NCI-H1436 (cell line): ENCODE measurements at regions not wholly inside any gene's neighbourhood (a gene's known extent, or its start where the extent isn't known, plus 50 kb on each side); places are given as distances from the start of the nearest gene placed in this dataset.
"Not testable (repeated sequence)": the region's sequence is repeated elsewhere in the genome, so short reads cannot be mapped to it uniquely, and the experiment has no call there.

Experiments used
- DNase-seq: peaks from one replicate; lab custom pipeline; 2025; lab: John Stamatoyannopoulos, UW

DNA sequence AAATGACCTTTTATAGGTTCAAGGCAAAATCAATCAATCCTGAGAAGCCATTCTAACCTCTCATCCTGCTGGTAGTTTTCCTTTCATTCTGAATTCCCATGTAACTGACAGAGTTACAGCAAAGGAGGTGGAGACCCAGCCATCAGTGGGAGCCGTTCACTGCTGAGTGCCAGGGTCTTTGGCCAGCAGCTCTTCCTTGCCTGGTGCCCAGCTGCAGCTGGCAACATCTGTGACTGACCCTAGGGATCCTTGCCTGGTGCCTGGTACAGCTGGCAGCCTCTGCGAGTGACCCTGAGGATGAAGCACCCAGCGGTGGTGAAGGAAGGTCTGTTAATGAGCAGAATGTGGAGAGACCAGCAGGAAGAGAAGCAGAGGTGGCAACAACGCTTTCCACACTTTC lies 314.6 kb downstream of the THBS2 start:
- no peak for DNase-seq

DNA sequence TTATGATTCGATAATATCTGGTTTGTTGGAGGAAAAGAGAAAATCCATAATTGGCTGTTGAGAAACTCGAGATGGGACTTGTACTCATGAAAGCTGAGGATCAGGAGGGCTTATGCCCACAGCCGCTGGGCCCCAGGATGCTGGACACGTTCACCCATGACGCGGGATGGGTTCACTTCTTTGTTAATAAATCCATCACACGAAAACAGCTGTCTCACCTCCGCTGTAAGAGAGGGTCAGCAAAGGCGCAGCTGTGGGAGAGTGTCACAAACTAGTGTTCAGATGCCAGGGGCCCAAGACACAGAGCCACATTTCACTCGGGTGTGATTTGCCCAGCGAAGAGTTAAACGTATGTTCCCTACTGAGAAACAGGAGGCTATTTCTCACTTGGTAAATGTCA lies 315.1 kb downstream of the THBS2 start:
- DNase-seq, result no peak

- no peak for DNase-seq
These were observed 316.6 kb downstream of the THBS2 start for GRCh38 chr6:168937054-168937453.

DNA sequence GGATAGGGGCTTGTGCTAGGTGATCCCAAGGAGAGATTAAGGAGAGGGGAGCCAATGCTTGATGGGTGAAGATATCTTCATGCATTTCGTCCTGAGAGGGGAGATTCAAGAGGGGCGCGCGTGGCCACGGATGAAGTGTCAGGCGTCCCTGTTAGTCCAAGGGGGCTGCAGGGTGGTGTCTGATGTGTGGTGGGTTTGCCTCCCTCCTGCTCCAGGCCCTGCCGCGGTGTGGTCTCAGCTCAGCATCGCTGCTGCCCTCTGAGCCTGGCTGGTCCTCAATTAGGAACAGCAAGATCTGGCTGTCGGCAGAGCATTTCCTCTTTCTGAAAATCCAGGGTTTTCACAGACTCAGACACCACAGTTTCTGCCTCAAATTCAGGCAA lies 318.0 kb downstream of the THBS2 start:
- no peak for DNase-seq

- DNase-seq, result no peak
These were observed 318.7 kb downstream of the THBS2 start for GRCh38 chr6:168934660-168935627.

GRCh38 chr6:168932171-168932570 lies 321.5 kb downstream of the THBS2 start:
- DNase-seq, result not testable (repeated sequence)

GRCh38 chr6:168931072-168931471 lies 322.6 kb downstream of the THBS2 start:
- not testable (repeated sequence) for DNase-seq

GRCh38 chr6:168929871-168930450 lies 323.7 kb downstream of the THBS2 start:
- no peak for DNase-seq

DNA sequence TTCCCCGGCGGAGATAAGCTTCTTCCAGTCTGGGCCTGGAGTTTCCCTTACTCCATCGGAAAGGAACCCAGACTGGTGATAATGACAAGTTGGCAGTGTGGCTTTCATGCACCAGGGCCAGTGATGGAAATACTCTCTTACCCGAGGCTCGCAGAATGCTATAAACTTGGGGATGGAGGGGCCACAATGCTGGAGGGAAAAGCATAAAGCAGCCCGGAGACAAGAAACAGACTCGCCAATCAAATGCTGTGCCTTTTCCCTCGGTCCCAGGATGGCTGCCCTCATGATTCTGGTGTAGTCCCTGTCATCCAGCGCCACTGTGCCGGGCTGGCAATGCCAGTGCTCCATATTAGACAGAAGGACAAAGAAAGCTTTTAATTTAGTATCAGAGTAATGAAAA lies 325.6 kb downstream of the THBS2 start:
- no peak for DNase-seq

DNA sequence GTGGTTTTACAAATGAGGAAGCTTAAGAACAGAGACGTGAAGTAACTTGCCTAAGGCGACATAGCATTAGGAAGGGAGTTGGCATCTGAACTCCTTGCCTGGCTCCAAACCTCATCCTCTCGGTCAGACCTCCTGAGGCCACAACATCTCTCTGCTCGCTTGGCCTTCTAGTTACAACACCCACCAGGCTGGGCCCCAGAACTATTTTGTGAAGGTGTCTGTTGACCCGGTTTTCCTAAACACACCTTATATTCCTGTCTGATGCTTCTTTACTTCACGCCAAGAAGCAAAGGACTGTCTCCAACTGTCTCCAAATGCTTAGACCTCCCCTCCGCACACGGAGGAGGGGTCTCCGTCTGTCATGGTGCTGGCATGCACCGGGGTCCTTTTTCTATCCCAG lies 326.6 kb downstream of the THBS2 start:
- DNase-seq, result no peak

GRCh38 chr6:168926306-168926705 lies 327.3 kb downstream of the THBS2 start:
- DNase-seq, result no peak

GRCh38 chr6:168925671-168926070 lies 328.0 kb downstream of the THBS2 start:
- DNase-seq, result no peak

- no peak for DNase-seq
These were observed 330.5 kb downstream of the THBS2 start for GRCh38 chr6:168923171-168923570.

GRCh38 chr6:168922436-168922835 lies 331.2 kb downstream of the THBS2 start:
- DNase-seq, result no peak

DNA sequence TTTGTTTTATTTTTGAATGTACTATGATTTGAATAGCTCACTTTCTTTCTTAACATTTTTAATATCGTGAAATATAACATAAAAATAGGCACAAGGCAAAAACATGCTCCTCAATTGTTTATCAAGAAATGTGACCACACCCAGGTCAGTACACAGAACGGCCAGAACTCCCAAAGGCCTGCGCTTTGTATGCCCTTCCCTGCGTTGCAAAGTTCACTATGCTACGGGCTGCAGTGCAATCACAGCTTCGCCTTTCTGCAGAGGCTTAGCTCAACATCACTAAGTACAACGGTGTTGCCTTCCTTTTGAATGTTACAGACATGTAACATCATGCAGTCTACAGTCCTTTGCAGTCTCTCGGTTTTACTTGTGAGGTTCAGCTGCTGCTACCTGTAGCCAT lies 333.4 kb downstream of the THBS2 start:
- DNase-seq, result no peak

DNA sequence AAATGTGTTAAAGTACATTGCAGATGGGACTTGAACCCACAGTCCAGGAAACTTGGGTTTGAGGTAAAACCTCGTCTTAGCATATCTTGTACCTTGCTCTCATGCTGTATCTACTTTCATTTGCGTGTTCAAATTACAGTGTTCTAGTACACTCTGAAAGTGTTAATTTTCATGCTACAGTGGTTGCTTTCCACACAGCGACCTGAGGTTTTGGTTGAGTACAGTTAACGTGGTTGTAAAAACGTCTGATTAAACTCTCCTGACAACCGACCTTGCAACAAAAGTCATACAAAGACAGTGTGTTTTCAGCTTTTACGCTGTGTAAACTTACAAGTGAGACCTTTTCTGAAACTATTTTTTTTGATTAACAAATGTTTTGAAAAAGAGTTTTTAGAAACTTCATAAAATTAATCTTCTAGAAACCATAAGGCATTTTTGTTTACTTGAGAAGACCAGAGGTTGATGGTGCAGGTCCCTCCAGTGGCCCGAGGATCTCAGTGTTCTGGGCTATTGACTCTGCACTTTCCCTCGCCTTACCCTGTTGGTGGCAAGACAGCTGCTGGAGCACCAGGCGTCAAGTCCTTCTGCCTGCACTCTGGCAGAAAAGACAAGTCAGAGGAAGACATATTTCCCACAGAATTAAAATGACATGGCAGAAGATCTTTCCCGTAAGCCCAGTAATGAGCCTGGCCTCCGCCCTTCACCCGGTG lies 334.0 kb downstream of the THBS2 start:
- DNase-seq, result no peak

DNA sequence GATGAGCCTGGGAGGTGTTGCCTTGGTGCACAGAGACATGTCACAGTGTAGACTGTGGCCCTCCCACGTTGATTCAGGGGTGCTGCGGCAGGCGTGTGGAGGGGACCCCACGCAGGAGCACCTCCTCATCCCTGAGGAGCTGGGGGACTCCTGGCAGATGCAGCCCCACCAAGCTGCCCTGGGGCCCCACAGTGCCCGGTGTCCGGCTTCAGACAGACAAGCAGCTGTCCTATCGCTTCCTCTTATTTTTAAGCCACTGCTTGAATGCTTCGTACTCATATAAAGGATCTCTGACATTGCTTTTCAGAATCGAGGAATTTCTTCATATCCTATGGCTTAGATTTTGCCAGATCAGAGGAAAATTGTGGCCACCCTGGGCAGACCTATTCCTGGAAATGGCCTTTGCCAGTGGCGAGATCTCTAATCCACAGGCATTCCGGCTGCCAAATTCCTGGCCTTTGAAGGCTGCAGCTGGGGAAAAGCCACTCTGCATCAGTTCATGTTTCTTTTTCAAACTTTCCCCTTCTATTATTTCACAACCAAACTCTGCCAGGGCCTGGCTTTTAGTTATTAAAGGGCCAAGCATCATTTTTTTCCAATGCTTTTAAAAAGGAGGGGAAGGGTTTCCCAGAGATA lies 337.0 kb downstream of the THBS2 start:
- no peak for DNase-seq

- no peak for DNase-seq
These were observed 337.8 kb downstream of the THBS2 start for GRCh38 chr6:168915855-168916254.

DNA sequence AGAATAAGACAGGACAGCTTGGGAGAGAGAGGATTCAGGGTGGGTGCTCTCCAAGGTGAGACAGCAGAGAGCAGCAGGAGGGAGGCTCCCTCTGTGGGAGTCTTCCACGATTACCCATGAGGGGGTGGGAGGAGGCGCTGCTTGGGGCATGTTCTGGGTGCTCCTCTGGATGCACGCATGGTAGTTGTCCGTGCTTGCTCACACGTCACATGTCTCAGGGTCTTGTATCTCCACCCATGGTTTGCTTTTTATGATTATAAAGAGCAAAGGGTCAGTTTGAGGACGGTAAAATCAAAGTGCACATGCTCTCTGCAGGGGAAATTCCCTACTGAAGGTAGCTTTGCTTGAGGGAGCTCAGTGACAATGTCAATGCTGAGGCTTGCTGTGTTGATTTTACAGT lies 338.4 kb downstream of the THBS2 start:
- no peak for DNase-seq

- DNase-seq, result no peak
These were observed 339.7 kb downstream of the THBS2 start for GRCh38 chr6:168913866-168914469.

DNA sequence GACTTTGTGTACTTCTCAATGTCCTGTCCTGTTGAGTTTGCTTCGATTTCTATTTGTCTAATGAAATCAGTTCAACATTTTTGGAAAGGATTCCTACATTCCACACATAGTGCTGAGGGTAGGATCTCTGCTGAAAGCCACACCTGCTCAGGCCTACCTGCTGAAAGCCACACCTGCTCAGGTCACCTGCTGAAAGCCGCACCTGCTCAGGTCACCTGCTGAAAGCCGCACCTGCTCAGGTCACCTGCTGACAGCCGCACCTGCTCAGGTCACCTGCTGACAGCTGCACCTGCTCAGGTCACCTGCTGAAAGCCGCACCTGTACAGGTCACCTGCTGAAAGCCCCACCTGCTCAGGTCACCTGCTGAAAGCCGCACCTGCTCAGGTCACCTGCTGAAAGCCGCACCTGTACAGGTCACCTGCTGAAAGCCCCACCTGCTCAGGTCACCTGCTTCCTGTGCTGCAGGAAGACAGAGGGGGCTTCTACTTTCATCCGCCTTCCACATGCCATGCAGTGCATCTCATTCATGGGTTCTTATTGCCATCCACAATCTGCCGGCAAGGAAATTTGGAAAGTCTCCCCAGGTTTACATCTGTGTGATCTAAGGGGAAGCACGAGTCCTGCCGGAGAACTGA lies 340.3 kb downstream of the THBS2 start:
- not testable (repeated sequence) for DNase-seq
